GM19023 (cell line): ENCODE measurements at regions not wholly inside any gene's neighbourhood (a gene's known extent, or its start where the extent isn't known, plus 50 kb on each side); places are given as distances from the start of the nearest gene placed in this dataset.
"Not testable (repeated sequence)": the region's sequence is repeated elsewhere in the genome, so short reads cannot be mapped to it uniquely, and the experiment has no call there.

Source experiments
- ATAC-seq: cut with Tn5 transposase; IDR thresholded peaks from one replicate; pipeline ENCODE4 v1.9.1; 2021; ENCODE audit warnings: mild to moderate bottlenecking, moderate library complexity; ENCODE audit not compliant: unreplicated experiment

DNA sequence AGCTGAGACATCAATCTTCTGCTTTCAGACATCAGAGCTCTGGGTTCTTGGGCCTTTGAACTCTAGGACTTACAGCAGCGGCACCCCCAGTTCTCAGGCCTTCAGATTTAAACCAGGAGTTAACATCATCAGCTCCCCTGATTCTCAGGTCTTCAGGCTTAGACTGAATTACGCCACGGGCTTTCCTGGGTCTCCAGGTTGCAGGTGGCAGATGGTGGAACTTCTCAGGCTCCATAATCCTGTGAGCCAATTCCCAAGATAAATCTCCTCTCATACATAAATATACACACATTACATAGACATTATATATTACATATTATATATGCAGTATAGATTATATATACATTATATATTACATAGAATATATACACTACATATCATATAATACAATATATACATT lies 408.9 kb upstream of the AUTS2 start:
- no peak for ATAC-seq

DNA sequence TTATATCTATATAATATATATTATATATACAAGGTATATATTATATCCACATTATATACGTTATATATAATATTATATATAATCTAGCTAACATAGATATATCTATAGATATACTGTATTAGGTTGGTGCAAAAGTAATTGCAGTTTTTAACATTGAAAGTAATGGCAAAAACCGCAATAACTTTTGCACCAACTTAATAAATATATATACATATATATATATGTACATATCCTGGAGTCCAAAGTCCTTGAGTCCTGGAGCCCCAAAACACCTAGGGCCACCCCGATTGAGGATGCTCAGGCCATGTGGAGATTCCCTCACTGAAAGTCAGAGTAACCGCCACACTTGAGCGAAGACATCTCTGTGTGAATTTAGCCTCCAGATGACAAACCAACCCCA lies 408.2 kb upstream of the AUTS2 start:
- ATAC-seq, result no peak

DNA sequence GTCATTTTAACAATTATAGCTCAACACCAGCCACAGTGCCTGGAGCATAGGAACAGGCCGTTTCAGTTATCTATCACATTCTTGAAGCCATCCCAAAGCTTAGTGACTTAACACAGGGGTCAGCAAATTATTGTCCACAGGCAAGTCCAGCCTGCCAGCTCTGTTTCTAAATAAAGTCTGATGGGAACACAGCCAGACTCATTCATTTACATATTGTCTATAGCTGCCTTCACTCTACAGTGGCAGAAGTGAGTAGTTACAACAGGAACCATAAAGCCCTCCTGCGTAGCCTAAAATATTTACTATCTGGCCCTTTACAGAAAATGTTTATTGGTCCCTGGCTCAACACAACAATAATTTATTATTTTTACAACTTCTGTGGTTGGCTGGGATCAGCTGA lies 407.5 kb upstream of the AUTS2 start:
- no peak for ATAC-seq

DNA sequence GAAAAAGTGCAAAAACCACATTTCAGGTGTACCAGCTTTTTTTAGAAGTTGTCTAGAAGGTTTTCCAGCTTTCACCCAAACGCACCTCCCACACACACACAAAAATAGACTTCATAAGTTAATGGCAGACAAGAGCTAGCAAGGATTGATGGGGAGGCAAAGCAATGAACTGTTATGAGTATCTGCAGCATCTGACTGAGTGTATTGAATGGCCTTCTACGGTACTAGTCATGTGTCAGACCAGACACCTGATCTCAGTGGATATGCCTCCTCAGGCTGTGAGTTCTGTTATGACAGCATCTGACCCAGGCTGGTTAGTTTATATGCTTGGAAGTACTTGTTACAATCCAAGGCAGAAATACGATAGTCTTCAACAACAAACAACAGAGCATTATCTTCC lies 406.1 kb upstream of the AUTS2 start:
- ATAC-seq, result no peak

DNA sequence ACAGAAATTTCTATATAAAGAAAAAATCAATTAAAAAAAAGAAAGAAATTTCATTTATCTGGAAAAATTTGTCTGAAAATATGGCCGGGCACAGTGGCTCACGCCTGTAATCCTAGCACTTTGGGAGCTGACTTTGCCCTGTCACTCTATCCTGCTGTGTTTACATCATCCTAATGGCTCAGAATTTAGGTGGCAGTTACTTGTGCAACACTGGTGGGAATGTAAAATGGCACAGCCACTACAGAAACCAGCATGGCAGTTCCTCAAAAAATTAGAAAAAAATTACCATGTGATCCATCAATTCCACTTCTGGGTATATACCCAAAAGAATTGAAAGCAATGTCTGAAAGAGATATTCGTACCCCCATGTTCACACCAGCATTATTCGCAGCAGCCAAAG lies 405.2 kb upstream of the AUTS2 start:
- ATAC-seq, result no peak

DNA sequence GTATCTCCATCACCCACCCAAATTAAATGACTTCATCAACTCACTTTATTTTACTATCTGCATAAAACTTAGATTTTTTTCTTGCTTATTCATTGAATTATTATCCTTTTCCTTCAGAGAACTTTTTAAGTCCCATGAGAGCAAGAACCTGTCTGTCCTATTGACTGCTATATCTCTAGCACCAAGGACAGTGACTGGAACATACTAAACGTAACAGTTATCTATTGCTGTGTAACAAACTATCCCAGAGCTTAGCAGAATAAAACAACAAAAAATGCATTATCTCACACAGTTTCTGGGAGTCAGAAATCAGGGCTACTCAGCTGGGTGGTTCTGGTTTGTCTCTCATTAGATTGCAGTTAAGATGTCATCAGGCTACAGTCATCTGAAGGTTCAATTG lies 401.7 kb upstream of the AUTS2 start:
- ATAC-seq, result no peak

DNA sequence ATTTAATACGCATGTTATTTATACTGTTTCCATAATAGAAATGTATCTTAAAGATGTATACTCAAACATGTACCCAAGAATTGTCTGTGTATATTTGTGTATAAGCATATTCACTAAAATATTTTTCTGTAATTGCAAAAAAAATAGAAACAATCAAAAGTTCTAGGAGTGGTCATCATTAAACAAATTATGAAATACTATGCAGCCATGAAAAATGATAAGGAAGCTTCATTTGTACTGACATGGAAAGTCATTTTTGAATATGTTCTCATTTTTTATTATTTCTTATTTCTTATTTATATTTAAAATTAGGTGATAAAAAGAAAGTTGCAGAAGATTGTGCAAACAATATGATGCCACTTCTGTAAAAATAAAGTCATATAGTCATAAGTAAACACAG lies 400.0 kb upstream of the AUTS2 start:
- no peak for ATAC-seq

DNA sequence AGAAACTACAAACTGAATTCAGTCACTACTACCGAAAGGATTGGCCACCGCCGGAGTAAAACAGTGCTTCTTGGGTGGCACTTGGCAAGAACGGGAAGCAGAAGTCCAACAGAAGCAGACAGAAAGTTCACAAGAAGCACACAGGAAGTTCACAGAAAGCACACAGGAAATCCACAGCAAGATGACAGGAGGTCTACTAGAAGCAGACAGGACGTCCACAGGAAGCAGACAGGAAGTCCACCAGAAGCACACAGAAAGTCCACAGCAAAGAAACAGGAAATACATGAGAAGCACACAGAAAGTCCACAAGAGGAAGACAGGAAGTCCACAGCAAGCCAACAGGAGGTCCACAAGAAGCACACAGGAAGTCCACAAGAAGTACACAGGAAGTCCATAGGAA lies 399.2 kb upstream of the AUTS2 start:
- no peak for ATAC-seq

DNA sequence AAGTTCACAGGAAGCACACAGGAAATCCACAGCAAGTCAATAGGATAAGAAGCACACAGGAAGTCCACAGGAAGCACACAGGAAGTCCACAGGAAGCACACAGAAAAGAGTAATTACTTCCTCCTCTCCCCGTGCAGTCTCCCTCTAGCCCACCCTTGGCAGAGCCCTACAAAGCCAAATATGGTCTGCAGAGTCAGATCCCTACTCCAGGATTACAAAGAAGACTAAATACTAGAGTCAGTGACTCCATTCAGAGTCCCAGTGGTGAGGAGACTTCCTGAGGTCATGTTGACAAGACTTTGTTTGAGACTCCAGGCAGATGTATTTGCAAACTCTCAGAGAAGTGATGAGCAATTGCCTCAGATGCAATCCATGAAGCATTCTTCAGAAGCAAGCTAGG lies 398.6 kb upstream of the AUTS2 start:
- no peak for ATAC-seq

DNA sequence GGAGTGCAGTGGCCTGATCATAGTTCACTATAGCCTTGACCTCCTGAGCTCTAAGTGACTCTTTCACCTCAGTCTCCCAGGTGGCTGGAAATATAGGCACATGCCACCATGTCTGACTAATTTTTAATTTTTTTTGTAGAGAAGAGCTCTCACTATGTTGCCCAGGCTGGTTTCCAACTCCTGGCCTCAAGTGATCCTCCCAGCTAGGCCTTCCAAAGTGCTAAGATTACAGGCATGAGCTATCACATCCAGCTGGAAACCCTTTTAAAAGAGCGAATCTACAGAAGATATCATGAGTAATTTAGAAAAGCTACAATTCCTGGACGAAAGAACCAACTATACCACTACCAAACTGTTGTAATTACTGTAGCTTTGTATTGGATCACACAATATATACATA lies 394.4 kb upstream of the AUTS2 start:
- no peak for ATAC-seq

DNA sequence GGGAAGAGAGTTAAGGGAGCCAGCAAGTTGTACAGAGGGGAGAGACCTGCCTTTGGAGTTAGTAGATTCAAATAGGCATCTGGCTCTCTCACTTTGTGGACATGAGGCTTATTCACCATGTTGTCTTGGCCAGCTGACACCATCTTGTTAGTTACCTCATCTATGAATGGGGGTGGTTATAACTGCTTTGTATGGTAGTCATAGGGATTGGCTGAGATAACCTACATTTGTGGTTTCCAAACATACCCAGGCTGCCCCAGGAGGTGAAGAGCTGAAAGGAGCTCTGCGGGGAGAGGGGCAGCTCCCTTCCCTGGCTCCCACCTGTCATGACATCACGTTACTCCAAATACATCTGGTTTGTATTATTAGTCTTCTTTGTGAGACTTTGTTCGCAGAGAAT lies 393.3 kb upstream of the AUTS2 start:
- no peak for ATAC-seq

DNA sequence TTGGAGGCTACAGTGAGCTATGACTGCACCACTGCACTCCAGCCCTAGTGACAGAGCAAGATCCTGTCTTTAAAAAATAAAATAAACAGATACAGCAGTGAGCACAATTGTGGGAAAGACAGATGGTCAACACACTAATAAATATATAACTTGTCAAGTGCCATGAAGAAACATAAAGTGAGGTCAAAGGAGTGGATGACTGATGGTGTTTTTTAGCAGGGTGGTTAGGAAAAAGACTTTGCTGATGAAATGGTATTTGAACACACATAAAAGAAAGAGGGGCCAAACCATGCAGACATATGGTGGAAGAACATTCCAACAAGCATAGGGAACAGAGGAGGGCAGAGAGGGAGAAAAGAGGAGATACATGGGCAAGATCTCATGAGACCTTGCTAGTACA lies 392.7 kb upstream of the AUTS2 start:
- no peak for ATAC-seq

DNA sequence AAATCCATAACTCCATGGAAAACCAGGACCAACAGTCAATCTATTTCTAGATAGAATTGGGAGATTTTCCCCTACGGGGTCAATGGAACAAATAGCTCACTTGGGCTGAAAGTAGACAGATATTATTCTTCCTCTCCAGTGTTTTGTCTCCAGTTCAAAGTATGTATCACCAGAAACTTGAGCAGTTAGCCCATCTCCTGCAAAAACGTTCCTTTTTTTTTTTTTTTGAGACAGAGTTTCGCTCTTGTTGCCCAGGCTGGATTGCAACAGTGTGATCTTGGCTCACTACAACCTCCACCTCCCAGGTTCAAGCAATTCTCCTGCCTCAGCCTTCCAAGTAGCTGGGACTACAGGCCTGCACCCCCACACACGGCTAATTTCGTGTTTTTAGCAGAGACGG lies 390.0 kb upstream of the AUTS2 start:
- no peak for ATAC-seq

DNA sequence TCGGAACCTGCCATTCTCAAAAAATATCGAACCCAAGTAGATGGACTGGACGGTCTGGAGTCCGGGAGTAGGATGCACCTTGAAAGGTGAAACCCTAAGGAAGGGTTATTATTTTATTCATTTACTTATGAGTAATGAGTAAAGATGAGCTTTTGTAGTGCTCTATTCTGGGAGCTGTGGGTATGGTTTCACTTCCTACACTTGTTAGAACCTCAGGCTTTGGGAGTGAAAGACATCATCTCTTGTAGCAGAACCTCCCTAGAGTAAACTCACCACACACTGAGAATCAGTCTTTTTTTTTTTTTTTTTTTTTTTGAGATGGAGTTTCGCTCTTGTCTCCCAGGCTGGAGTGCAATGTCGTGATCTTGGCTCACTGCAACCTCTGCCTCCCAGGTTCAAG lies 389.4 kb upstream of the AUTS2 start:
- ATAC-seq, result no peak

DNA sequence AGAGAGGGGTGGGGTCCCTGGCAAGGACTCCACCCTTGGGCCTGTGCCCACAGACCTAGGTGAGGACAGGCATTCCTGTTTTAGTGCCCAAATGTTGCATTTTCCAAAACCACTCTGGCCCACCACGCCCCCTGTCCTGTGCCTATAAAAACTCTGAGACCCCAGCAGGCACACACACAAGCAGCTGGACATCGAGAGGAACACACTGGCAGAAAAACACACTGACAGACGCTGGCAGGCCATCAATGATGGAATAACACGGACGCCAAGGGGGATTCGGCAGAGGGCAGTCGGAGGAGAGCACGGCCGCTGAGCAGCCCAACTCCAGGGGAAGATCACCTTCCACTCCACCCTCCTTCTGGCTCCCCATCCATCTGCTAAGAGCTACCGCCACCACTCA lies 386.9 kb upstream of the AUTS2 start:
- ATAC-seq, result no peak

DNA sequence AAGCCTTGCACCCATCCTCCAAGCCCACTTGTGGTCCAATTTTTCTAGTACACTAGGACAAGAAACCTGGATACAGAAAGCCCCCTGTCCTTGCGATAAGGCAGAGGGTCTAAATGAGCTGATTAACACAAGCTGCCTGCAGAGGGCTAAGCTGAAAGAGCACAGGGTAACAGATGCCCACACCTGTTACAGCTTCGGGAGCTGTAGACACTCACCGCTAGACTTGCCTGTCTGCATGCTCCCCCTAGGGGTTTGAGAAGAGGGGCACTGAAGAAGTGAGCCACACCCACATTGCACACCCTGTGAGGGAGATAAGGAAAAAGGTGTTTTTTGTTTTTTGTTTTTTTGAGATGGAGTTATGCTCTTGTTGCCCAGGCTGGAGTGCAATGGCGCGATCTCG lies 386.5 kb upstream of the AUTS2 start:
- ATAC-seq, result no peak

DNA sequence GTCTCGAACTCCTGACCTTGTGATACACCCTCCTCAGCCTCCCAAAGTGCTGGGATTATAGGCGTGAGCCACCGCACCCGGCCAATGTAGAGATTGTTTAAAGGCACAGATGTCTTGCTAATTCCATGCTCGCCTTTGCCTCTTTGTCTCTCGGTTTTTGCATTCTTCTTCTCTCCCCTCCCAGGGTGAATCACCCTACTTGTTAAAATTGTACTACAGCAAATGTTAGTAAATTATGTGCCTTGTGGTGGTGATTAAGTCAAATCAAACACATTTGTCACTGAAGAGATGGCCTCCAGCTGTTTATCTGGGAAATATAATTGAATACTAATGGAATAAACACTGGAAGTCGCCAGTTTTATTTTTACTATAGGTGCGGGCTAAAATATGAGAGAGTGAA lies 384.4 kb upstream of the AUTS2 start:
- ATAC-seq, result no peak

DNA sequence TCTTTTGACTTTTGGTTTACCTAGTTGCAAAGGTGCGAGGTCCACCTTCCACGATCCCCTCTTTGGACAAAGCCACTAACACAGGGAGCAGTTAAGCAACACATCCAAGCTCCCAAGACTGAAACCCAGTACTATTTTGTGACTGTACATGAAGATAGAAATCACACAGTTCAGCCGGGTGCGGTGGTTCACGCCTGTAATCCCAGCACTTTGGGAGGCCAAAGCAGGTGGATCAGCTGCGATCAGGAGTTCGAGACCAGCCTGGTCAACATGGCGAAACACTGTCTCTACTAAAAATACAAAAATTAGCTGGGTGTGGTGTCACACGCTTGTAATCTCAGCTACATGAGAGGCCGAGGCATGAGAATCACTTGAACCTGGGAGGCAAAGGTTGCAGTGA lies 382.8 kb upstream of the AUTS2 start:
- not testable (repeated sequence) for ATAC-seq

DNA sequence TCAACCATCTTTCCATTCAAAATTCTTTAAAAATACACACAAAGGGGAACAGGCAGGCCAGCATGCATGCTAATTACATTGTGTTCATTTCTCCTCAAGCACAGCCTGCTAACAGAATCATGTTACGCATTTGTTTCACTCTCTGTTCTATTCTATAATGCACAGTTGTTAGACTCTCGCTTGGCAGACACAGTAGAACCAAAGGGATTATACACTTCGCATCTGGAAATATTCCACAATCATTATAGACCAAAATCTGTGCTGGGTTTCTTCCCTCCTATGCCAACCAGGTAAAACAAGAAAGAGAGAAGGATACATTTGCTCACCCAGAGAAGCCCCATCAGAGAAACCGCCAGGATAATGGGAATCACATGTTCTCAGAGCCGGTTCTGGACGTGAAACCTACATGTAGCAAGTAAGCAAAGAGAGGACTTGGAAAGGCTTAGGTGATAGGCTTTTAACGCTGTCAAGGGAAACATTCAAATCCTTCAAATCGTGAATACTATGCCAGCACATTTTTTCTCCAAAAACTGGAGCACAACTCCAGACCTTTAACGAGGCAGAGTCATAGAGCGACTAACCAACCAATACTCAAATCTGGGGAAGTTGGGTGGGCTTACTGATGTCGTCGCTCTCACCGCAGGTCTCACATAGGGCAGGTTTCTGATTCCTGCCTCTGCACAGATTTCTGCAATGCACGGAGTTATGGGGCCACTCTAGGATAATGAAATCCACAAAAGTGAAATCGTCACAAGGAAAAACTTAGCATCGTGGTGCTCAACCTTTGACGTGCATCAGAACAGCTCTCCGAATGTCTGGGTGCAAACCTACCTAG lies 380.5 kb upstream of the AUTS2 start:
- ATAC-seq, result no peak

DNA sequence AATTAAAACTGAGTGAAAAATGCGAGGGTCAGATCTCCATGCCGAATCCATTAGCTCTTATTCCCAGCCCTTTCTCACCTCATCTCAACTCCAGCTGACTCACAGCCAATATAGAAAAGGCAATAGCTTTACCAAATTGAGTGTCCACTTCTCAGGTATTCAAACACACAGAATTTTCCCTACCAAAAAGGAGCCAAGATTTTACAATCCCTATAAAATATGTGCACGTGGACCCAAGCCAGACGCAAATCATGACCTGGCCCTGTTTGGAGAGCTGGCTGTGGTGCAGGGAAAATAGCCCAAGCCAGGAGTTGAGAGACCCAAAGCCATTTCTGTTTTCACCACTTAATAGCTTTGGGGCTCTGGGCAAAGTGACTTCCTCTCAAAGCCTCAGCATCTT lies 379.7 kb upstream of the AUTS2 start:
- ATAC-seq, result no peak

DNA sequence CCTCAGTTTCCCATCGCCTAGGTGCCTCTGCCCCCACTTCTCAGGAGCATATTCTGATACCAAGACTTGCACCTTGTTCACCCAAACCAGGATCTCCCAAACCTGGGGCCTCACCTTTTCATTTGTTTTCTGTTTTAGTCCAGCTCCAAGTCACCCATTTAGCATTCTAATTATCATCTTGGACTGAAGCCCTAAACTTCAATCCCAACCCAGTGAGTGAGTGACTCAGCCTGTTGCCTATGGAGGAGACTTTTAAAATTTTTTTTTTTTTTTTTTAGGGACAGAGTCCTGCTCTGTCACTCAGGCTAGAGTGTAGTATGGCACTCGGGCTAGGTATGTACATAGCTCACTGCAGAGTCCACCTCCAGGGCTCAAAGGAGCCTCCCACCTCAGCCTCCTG lies 378.9 kb upstream of the AUTS2 start:
- ATAC-seq, result no peak

DNA sequence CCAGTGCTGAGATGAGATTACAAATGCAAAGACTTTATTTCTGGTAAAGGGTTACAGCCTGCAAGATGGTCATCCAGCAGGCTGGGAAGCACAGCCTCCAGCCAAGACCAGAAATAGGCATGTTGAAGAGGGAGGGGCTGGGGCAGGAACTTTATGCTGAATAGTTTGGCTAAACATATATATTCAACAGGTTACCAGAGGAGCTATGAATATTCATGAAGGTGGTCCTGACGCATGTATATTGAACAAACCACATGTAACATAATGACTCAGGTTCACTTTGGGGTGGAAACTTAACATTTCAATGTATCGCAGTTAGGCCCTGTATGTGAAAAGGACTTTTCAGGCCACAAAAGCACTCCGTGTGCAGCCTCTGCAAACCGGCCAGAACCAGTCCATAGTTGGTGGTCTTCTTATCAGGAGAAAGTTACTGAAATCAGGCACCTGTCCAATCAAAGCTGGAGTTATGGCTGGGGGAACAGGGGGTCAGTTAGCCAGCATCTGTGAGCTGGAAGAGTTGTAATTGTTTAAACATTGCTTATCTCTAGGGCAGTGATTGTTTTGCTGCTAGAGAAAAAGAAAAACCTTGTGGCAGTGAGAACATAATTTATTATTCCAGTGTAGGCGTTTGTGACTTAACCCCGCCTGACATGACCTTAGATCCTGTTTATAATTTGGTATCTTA lies 372.9 kb upstream of the AUTS2 start:
- ATAC-seq, result no peak
